H1 (cell line): ENCODE measurements at regions not wholly inside any gene's neighbourhood (a gene's known extent, or its start where the extent isn't known, plus 50 kb on each side); places are given as distances from the start of the nearest gene placed in this dataset.

Experiments used
- CEBPB ChIP-seq: IDR thresholded peaks from 2 replicates; pipeline ENCODE4 v1.6.1; 2012; ENCODE audit warnings: low read depth, low read length
- CTCF ChIP-seq, 3 experiments: IDR thresholded peaks; 1 replicate in 2 of 3; 2 replicates in 1 of 3; pipeline versions ENCODE4 v1.5.1 to v1.6.1; 2011; ENCODE audit warnings: low read length in 3 of 3, mild to moderate bottlenecking in 3 of 3, inconsistent platforms in 2 of 3, low read depth in 1 of 3, moderate library complexity in 1 of 3; ENCODE audit not compliant: insufficient read depth in 1 of 3; ENCODE audit errors: control extremely low read depth in 1 of 3
- EP300 ChIP-seq, 2 experiments: IDR thresholded peaks; 1 replicate in 1 of 2; 2 replicates in 1 of 2; pipeline ENCODE4 v1.6.1; 2011 to 2012; ENCODE audit warnings: low read depth in 2 of 2, low read length in 2 of 2, mild to moderate bottlenecking in 2 of 2, borderline replicate concordance in 1 of 2, inconsistent platforms in 1 of 2, moderate library complexity in 1 of 2
- FOSL1 ChIP-seq: IDR thresholded peaks from 2 replicates; pipeline ENCODE4 v1.6.1; 2011; ENCODE audit warnings: mild to moderate bottlenecking, low read depth, low read length, moderate library complexity; ENCODE audit not compliant: insufficient read depth
- POLR2A ChIP-seq, 2 experiments: IDR thresholded peaks; 1 replicate in 1 of 2; 2 replicates in 1 of 2; pipeline ENCODE4 v1.6.1; 2011; ENCODE audit warnings: low read depth in 2 of 2, low read length in 2 of 2, mild to moderate bottlenecking in 2 of 2; ENCODE audit errors: control extremely low read depth in 1 of 2
- RAD21 ChIP-seq, 2 experiments: IDR thresholded peaks in 1 of 2; conservative IDR thresholded peaks in 1 of 2; 2 replicates each; pipeline ENCODE4 v1.6.1; 2011; ENCODE audit warnings: low read depth in 2 of 2, low read length in 2 of 2, improper control_type of control experiment in 1 of 2, inconsistent platforms in 1 of 2, mild to moderate bottlenecking in 1 of 2, moderate library complexity in 1 of 2
- TAF1 ChIP-seq: IDR thresholded peaks from 2 replicates; pipeline ENCODE4 v1.6.1; 2011; ENCODE audit warnings: mild to moderate bottlenecking, low read depth, low read length
- TCF12 ChIP-seq: IDR thresholded peaks from 2 replicates; pipeline ENCODE4 v1.6.1; 2011; ENCODE audit warnings: low read depth, mild to moderate bottlenecking, low read length

- no peak for TF ChIP-seq RAD21 (IDR thresholded peaks at IDR 0.05 in 1 of 2, conservative IDR thresholded peaks at IDR 0.05 in 1 of 2; ENCODE audit: low read depth in 2 of 2, low read length in 2 of 2)
- TF ChIP-seq TAF1 = no peak
- TF ChIP-seq CTCF (IDR thresholded peaks at IDR 0.05; ENCODE audit: control extremely low read depth in 1 of 3, insufficient read depth in 1 of 3, low read depth in 1 of 3, low read length in 3 of 3) = no peak
- no peak for TF ChIP-seq FOSL1
- no peak for TF ChIP-seq POLR2A (IDR thresholded peaks at IDR 0.05; ENCODE audit: control extremely low read depth in 1 of 2, low read depth in 2 of 2, low read length in 2 of 2)
- TF ChIP-seq TCF12 = no peak
- no peak for TF ChIP-seq CEBPB
- no peak for TF ChIP-seq EP300 (IDR thresholded peaks at IDR 0.05; ENCODE audit: borderline replicate concordance in 1 of 2, low read depth in 2 of 2, low read length in 2 of 2)
These were observed 430.6 kb downstream of the DTHD1 start for GRCh38 chr4:36712013-36712412.
